K562 (cell line): ENCODE measurements at regions not wholly inside any gene's neighbourhood (a gene's known extent, or its start where the extent isn't known, plus 50 kb on each side); places are given as distances from the start of the nearest gene placed in this dataset.
"Not testable (repeated sequence)": the region's sequence is repeated elsewhere in the genome, so short reads cannot be mapped to it uniquely, and the experiment has no call there.

Experiments
- ATAC-seq: fragments of 200-7000 bp; cut with Tn5 transposase; 3 replicates; pipeline ENCODE4 v1.9.1; 2020; ENCODE audit warnings: moderate library complexity
- BruUV-seq: library from RNA; stranded (reverse); fragments of 400-500 nt; replicated peaks from 2 replicates; lab custom pipeline; 2021; lab: Mats Ljungman, UMichigan
- CTCF ChIA-PET: fragments of 300-600 bp; formaldehyde crosslinking; extraction: SDS; loops from one replicate; lab custom pipeline; 2021; ENCODE audit warnings: low intra/inter-chr PET ratio; lab: Yijun Ruan, JAX
- POLR2A ChIA-PET: fragments of 300-600, 350-650 bp; sonication (Branson Sonifier 250); formaldehyde crosslinking; extraction: SDS; loops from one replicate; lab custom pipeline; 2021; ENCODE audit warnings: antibody characterized with exemption, inconsistent platforms; lab: Yijun Ruan, JAX
- DNase-seq, 4 experiments: peaks; one replicate each; pipeline versions ENCODE4 v3.0.0 to v3.0.0-alpha.2; 2011 to 2018; ENCODE audit warnings: low spot score in 3 of 4, mixed read lengths in 3 of 4; ENCODE audit errors: extremely low read depth in 1 of 4
- FAIRE-seq: peaks from 2 replicates; lab custom pipeline; 2011; peaks lifted over from hg19 to GRCh38; lab: Jason Lieb, UNC
- H2AFZ ChIP-seq: 2 replicates; pipeline ENCODE4 v1.6.0; 2011; ENCODE audit warnings: low read depth, low read length, control low read depth, inconsistent platforms
- H3K27ac ChIP-seq: fragments of 200-600 bp; 3 replicates; pipeline ENCODE4 v1.8.0; 2011; ENCODE audit warnings: low read depth, mild to moderate bottlenecking, control low read depth, inconsistent platforms, low read length, moderate library complexity, mixed read lengths; ENCODE audit errors: extremely low read depth
- H3K27me3 ChIP-seq, 2 experiments: fragments of 300-600 bp in 1 of 2; 2 replicates in 1 of 2; 3 replicates in 1 of 2; pipeline versions ENCODE4 v1.6.0 to v1.8.0; 2011; ENCODE audit warnings: inconsistent platforms in 2 of 2, low read length in 2 of 2, mild to moderate bottlenecking in 1 of 2, mixed read lengths in 1 of 2, moderate library complexity in 1 of 2; ENCODE audit not compliant: control insufficient read depth in 2 of 2, insufficient read depth in 2 of 2
- H3K36me3 ChIP-seq: fragments of 300-600 bp; 3 replicates; pipeline ENCODE4 v1.8.0; 2011; ENCODE audit warnings: mild to moderate bottlenecking, low read length, inconsistent platforms; ENCODE audit not compliant: control insufficient read depth, insufficient read depth
- H3K4me1 ChIP-seq, 2 experiments: fragments of 200-600 bp in 1 of 2; replicated peaks in 1 of 2; 2 replicates in 1 of 2; 3 replicates in 1 of 2; pipeline versions ENCODE4 v1.5.1 to v1.8.0; 2011; ENCODE audit warnings: inconsistent platforms in 2 of 2, low read length in 2 of 2, mild to moderate bottlenecking in 1 of 2, mixed read lengths in 1 of 2, moderate library complexity in 1 of 2; ENCODE audit not compliant: control insufficient read depth in 2 of 2, insufficient read depth in 2 of 2
- H3K4me2 ChIP-seq: 2 replicates; pipeline ENCODE4 v1.6.1; 2011; ENCODE audit warnings: low read length, control low read depth, inconsistent platforms, mixed read lengths; ENCODE audit not compliant: insufficient read depth
- H3K4me3 ChIP-seq: fragments of 200-600 bp; sonication (generic), shearing (Covaris generic); 2 replicates; pipeline ENCODE4 v1.5.1; 2016; ENCODE audit warnings: control low read depth, inconsistent platforms
- H3K79me2 ChIP-seq: fragments of 200-600 bp; 3 replicates; pipeline ENCODE4 v1.8.0; 2011; ENCODE audit warnings: low read length, inconsistent platforms; ENCODE audit not compliant: control insufficient read depth, insufficient read depth
- H3K9ac ChIP-seq, 2 experiments: 2 replicates each; pipeline versions ENCODE4 v1.6.0 to v1.6.1; 2011; ENCODE audit warnings: low read depth in 2 of 2, low read length in 2 of 2, control low read depth in 1 of 2, inconsistent platforms in 1 of 2, mild to moderate bottlenecking in 1 of 2, mixed read lengths in 1 of 2; ENCODE audit not compliant: insufficient read depth in 1 of 2
- H3K9me1 ChIP-seq: one replicate; pipeline ENCODE4 v1.6.0; 2011; ENCODE audit warnings: inconsistent platforms, mild to moderate bottlenecking, low read length, moderate library complexity; ENCODE audit not compliant: control insufficient read depth, insufficient read depth
- H3K9me3 ChIP-seq: replicated peaks from 2 replicates; pipeline ENCODE4 v1.5.1; 2011; ENCODE audit warnings: low read depth, low read length, inconsistent platforms; ENCODE audit not compliant: control insufficient read depth, insufficient read depth
- H4K20me1 ChIP-seq: replicated peaks from 2 replicates; pipeline ENCODE4 v1.6.1; 2011; ENCODE audit warnings: low read length, inconsistent platforms, mixed read lengths; ENCODE audit not compliant: control insufficient read depth, insufficient read depth
- DEAF1 ChIP-seq: fragments of 450-650 bp; formaldehyde crosslinking; IDR thresholded peaks from 2 replicates; pipeline ENCODE4 v1.4.0; 2020; ENCODE audit warnings: mild to moderate bottlenecking, moderate library complexity
- IRF1 ChIP-seq: sonication (generic); formaldehyde crosslinking; IDR thresholded peaks from 2 replicates; pipeline ENCODE4 v1.8.0; 2022; ENCODE audit warnings: missing genetic modification reagents, mild to moderate bottlenecking, borderline replicate concordance
- KDM1A ChIP-seq, 2 experiments: fragments of 450-650 bp; IDR thresholded peaks; 2 replicates each; pipeline ENCODE4 v1.6.1; 2016; ENCODE audit warnings: mild to moderate bottlenecking in 2 of 2
- POLR2A ChIP-seq: fragments of 450-650 bp; conservative IDR thresholded peaks from 2 replicates; pipeline ENCODE4 v1.6.1; 2016
- ZC3H4 ChIP-seq: sonication (generic); formaldehyde crosslinking; IDR thresholded peaks from 2 replicates; pipeline ENCODE4 v1.9.0; 2021; ENCODE audit warnings: missing genetic modification reagents, borderline replicate concordance
- ZNF146 ChIP-seq: IDR thresholded peaks from one replicate; pipeline ENCODE4 v1.6.1; 2018; ENCODE audit warnings: missing compliant biosample characterization; ENCODE audit not compliant: unreplicated experiment
- ZNF592 ChIP-seq: fragments of 450-650 bp; IDR thresholded peaks from 2 replicates; pipeline ENCODE4 v1.6.1; 2017; ENCODE audit warnings: antibody characterized with exemption, mild to moderate bottlenecking
- ZNF76 ChIP-seq: fragments of 250-450 bp; sonication (Bioruptor Pico); IDR thresholded peaks from 2 replicates; pipeline ENCODE4 v1.4.0; 2020; ENCODE audit warnings: mild to moderate bottlenecking, moderate library complexity, borderline replicate concordance
- ZNF785 ChIP-seq: fragments of 250-450 bp; sonication (Bioruptor Pico); IDR thresholded peaks from 2 replicates; pipeline ENCODE4 v1.4.0; 2020; ENCODE audit warnings: mild to moderate bottlenecking
- WGBS: fragments of 100-300 bp; shearing (Covaris generic); methylation state at CpG from one replicate; pipeline ENCODE4 v1.1.6; 2016; ENCODE audit warnings: low coverage, mixed read lengths; ENCODE audit not compliant: insufficient coverage; ENCODE audit errors: missing lambda C conversion rate; 5-methylcytosine and 5-hydroxymethylcytosine counted together
- in situ Hi-C: fragments of 300-500 bp; cut with MboI; formaldehyde crosslinking; loops from 4 replicates; pipeline ENCODE4 v1.15.0; 2018; ENCODE audit warnings: inconsistent platforms, mixed read lengths
- intact Hi-C: fragments of 100-400 bp; cut with micrococcal nuclease; formaldehyde crosslinking; loops from 2 replicates; pipeline ENCODE4 v1.14.2; 2022
- TF ChIP-seq, protein P1 (sequence below): fragments of 250-450 bp; sonication (Bioruptor Pico); IDR thresholded peaks from 2 replicates; pipeline ENCODE4 v1.9.0; 2021; ENCODE audit warnings: mild to moderate bottlenecking

DNA sequence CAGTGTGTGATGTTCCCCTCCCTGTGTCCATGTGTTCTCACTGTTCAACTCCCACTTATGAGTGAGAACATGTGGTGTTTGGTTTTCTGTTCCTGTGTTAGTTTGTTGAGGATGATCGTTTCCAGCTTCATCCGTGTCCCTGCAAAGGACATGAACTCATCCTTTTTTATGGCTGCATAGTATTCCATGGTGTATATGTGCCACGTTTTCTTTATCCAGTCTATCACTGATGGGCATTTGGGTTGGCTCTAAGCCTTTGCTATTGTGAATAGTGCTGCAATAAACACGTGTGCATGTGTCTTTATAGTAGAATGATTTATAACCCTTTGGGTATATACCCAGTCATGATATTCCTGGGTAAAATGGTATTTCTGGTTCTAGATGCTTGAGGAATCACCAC, 316.6 kb upstream of the KCNMB2 start:
- CTCF ChIA-PET, H4K20me1 ChIP-seq, H3K4me1 ChIP-seq, BruUV-seq, H3K9me1 ChIP-seq, POLR2A ChIA-PET, H3K36me3 ChIP-seq, ATAC-seq, H3K9me3 ChIP-seq, H3K4me3 ChIP-seq, H2AFZ ChIP-seq, in situ Hi-C loops, H3K79me2 ChIP-seq, intact Hi-C loops, FAIRE-seq, H3K4me2 ChIP-seq, DNase-seq, H3K9ac ChIP-seq, H3K27me3 ChIP-seq, H3K27ac ChIP-seq: not testable (repeated sequence)
- TF ChIP-seq KDM1A (IDR thresholded peaks at IDR 0.05): peak in 1 of 2 experiments; percentile 33; a peak in 1 of 4 replicates
- peak; percentile 78 for TF ChIP-seq ZNF146 (CRISPR knock-in tag)
- 6% methylated on average over 4 of the region's 4 CpGs for WGBS

DNA sequence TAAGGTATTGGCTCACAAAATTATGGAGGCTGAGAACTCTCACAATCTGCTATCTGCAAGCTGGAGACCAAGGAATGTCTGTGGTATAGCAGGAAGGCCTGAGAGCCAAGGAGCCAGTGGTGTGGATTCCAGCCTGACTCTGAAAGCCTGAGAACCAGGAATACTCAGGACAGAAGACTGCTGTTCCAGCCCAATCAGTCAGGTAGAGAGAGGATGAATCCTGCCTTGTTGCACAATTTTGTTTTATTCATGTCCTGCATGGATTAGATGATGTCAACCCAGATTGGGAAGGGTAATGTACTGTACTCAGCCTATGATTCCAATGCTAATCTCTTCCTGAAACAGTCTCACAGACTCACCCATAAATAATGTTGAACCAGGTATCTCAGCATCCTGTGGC, 312.4 kb upstream of the KCNMB2 start:
- DNase-seq (no peak), ATAC-seq (no peak), FAIRE-seq (no peak)
- CTCF ChIA-PET: no interaction called here
- Histone ChIP-seq H3K9me1 (no peaks in the 10 kb centered on the region), H3K27me3 (no peaks in the 10 kb centered on the region), H4K20me1 (no peaks in the 10 kb centered on the region), H2AFZ (no peak overlapping the region), H3K79me2 (no peaks in the 10 kb centered on the region), H3K36me3 (no peaks in the 10 kb centered on the region), H3K9me3 (no peaks in the 10 kb centered on the region), H3K4me3 (no peak overlapping the region), H3K9ac (no peak overlapping the region), H3K27ac (no peak overlapping the region), H3K4me2 (no peak overlapping the region), H3K4me1 (no peaks in the 10 kb centered on the region)
- BruUV-seq: no TSS peak
- POLR2A ChIA-PET: no interaction called here
- in situ Hi-C loops (no loop called here), intact Hi-C loops (no loop called here)
- TF ChIP-seq ZNF592 (no peak), POLR2A (no peak), ZC3H4 (CRISPR knock-in tag) (no peak), ZNF76 (CRISPR knock-in tag) (no peak), DEAF1 (CRISPR knock-in tag) (no peak), IRF1 (CRISPR knock-in tag) (no peak), ZNF785 (no peak)
- TF ChIP-seq, protein P1, sequence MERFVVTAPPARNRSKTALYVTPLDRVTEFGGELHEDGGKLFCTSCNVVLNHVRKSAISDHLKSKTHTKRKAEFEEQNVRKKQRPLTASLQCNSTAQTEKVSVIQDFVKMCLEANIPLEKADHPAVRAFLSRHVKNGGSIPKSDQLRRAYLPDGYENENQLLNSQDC (CRISPR knock-in tag): no peak
